MM.1S (cell line): ENCODE measurements at regions not wholly inside any gene's neighbourhood (a gene's known extent, or its start where the extent isn't known, plus 50 kb on each side); places are given as distances from the start of the nearest gene placed in this dataset.

Experiments used
- DNase-seq: peaks from one replicate; pipeline ENCODE4 v3.0.0-alpha.2; 2015
- H2AFZ ChIP-seq: fragments of 300-600 bp; sonication (generic); 2 replicates; pipeline ENCODE4 v1.6.0; 2016; ENCODE audit warnings: antibody characterized with exemption, low read length
- H3F3A ChIP-seq: fragments of 300-600 bp; sonication (generic); 2 replicates; pipeline ENCODE4 v1.6.1; 2016; ENCODE audit warnings: mild to moderate bottlenecking, antibody characterized with exemption, low read length, moderate library complexity, mixed read lengths; ENCODE audit not compliant: insufficient read depth
- H3K27ac ChIP-seq: fragments of 300-600 bp; sonication (generic); 2 replicates; pipeline ENCODE4 v1.5.1; 2016; ENCODE audit warnings: mild to moderate bottlenecking, low read length
- H3K27me3 ChIP-seq: fragments of 300-600 bp; sonication (generic); replicated peaks from 2 replicates; pipeline ENCODE4 v1.6.0; 2016; ENCODE audit warnings: low read length; ENCODE audit not compliant: insufficient read depth
- H3K36me3 ChIP-seq: fragments of 300-600 bp; sonication (generic); replicated peaks from 2 replicates; pipeline ENCODE4 v1.6.1; 2016; ENCODE audit warnings: mild to moderate bottlenecking, low read length, mixed read lengths; ENCODE audit not compliant: insufficient read depth
- H3K4me1 ChIP-seq: fragments of 300-600 bp; sonication (generic); 2 replicates; pipeline ENCODE4 v1.6.1; 2016; ENCODE audit warnings: low read length, mixed read lengths
- H3K4me2 ChIP-seq: fragments of 300-600 bp; sonication (generic); 2 replicates; pipeline ENCODE4 v1.6.0; 2016; ENCODE audit warnings: low read depth, low read length
- H3K4me3 ChIP-seq: fragments of 300-600 bp; sonication (generic); 2 replicates; pipeline ENCODE4 v1.5.1; 2016; ENCODE audit warnings: low read length, mixed read lengths
- H3K79me2 ChIP-seq: fragments of 300-600 bp; sonication (generic); 2 replicates; pipeline ENCODE4 v1.6.1; 2016; ENCODE audit warnings: mixed run types, low read length, mixed read lengths
- H3K9ac ChIP-seq: fragments of 300-600 bp; sonication (generic); 2 replicates; pipeline ENCODE4 v1.6.1; 2016; ENCODE audit warnings: low read length, mixed read lengths
- H3K9me2 ChIP-seq: fragments of 300-600 bp; sonication (generic); replicated peaks from 2 replicates; pipeline ENCODE4 v1.6.1; 2016; ENCODE audit warnings: mild to moderate bottlenecking, low read length, mixed read lengths; ENCODE audit not compliant: insufficient read depth
- H3K9me3 ChIP-seq: fragments of 300-600 bp; sonication (generic); replicated peaks from 2 replicates; pipeline ENCODE4 v1.6.1; 2016; ENCODE audit warnings: mild to moderate bottlenecking, low read length, mixed read lengths; ENCODE audit not compliant: insufficient read depth
- H4K20me1 ChIP-seq: fragments of 300-600 bp; sonication (generic); 2 replicates; pipeline ENCODE4 v1.6.1; 2016; ENCODE audit warnings: mild to moderate bottlenecking, low read length, moderate library complexity, mixed read lengths; ENCODE audit not compliant: insufficient read depth
- EZH2 ChIP-seq: fragments of 300-600 bp; sonication (generic); optimal IDR thresholded peaks from 2 replicates; pipeline ENCODE3; 2017; ENCODE audit warnings: low read depth, mild to moderate bottlenecking, antibody characterized with exemption, low read length, mixed read lengths
- EZH2phosphoT487 ChIP-seq: fragments of 300-600 bp; sonication (generic); IDR thresholded peaks from 2 replicates; pipeline ENCODE4 v1.6.1; 2018; ENCODE audit warnings: antibody characterized with exemption, low read length
- TF ChIP-seq, protein P1 (sequence below): fragments of 300-600 bp; sonication (generic); IDR thresholded peaks from 2 replicates; pipeline ENCODE4 v1.5.1; 2016; ENCODE audit warnings: antibody characterized with exemption, low read length, mixed read lengths

DNA sequence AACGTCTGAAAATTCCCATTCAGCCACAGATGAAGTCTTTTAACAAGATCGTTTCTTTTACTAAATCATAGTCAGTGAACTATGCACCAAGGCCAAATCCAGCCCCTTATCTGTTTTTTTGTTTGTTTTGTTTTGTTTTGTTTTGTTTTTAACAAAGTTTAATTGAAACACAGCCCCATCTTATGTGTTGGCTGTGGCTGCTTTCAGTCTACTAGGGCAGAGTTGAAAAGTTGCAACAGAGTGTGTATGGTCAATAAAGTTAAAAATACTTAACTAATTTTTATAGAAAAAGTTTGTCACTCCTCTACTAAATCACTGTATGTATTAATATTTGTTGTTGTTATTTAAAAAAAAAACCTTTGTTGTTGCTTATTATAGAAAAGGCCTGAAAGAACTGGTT, 137.1 kb downstream of the CAAP1 start:
- Histone ChIP-seq H3K4me1 (no peaks in the 10 kb centered on the region), H3K9ac (no peak overlapping the region), H4K20me1 (no peaks in the 10 kb centered on the region), H3K4me2 (no peak overlapping the region), H3K27ac (no peak overlapping the region), H3K27me3 (no peaks in the 10 kb centered on the region), H2AFZ (no peak overlapping the region), H3K9me2 (no peaks in the 10 kb centered on the region), H3K36me3 (no peaks in the 10 kb centered on the region), H3F3A (no peaks in the 10 kb centered on the region), H3K79me2 (no peaks in the 10 kb centered on the region), H3K4me3 (no peak overlapping the region), H3K9me3 (no peaks in the 10 kb centered on the region)
- TF ChIP-seq, protein P1, sequence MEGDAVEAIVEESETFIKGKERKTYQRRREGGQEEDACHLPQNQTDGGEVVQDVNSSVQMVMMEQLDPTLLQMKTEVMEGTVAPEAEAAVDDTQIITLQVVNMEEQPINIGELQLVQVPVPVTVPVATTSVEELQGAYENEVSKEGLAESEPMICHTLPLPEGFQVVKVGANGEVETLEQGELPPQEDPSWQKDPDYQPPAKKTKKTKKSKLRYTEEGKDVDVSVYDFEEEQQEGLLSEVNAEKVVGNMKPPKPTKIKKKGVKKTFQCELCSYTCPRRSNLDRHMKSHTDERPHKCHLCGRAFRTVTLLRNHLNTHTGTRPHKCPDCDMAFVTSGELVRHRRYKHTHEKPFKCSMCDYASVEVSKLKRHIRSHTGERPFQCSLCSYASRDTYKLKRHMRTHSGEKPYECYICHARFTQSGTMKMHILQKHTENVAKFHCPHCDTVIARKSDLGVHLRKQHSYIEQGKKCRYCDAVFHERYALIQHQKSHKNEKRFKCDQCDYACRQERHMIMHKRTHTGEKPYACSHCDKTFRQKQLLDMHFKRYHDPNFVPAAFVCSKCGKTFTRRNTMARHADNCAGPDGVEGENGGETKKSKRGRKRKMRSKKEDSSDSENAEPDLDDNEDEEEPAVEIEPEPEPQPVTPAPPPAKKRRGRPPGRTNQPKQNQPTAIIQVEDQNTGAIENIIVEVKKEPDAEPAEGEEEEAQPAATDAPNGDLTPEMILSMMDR: no peak
- TF ChIP-seq EZH2: no peak
- no peak for TF ChIP-seq EZH2phosphoT487
- no peak for DNase-seq

DNA sequence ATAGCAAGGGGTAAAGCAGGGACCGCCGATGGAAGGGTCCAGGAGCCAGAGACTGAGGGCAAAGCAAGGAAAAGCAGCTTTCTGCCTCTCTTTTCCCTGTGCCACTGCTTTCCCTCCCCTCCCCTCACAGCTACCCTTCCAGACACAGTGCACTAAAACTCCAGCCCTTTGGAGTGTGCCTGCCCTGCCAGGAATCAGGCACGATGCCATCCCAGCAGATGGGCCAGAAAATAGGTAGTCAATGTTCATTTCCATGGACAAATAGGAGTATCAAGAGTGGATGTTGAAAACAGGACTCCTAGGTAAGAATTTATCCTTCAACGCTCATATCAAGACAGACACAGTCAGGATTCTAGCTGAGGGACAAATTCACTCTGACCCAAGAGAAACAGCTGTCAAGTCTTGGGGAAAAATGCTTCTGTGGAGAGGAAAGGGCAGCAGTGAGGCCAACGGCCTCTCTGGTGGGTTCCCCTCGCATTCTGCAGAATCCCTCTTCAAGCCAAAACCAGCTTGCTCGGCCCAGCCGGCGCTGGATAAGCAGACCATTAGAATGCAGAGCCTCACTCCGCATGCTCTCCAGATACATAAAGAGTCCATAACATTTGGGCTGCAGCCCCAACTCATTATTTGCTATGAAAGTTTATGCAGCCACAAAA, 138.0 kb downstream of the CAAP1 start:
- Histone ChIP-seq H3K9me3 (no peaks in the 10 kb centered on the region), H3K4me2 (no peak overlapping the region), H3K4me1 (no peaks in the 10 kb centered on the region), H4K20me1 (no peaks in the 10 kb centered on the region), H3K27ac (no peak overlapping the region), H3K27me3 (no peaks in the 10 kb centered on the region), H3F3A (no peaks in the 10 kb centered on the region), H3K4me3 (no peak overlapping the region), H3K79me2 (no peaks in the 10 kb centered on the region), H2AFZ (no peak overlapping the region), H3K9me2 (no peaks in the 10 kb centered on the region), H3K36me3 (no peaks in the 10 kb centered on the region), H3K9ac (no peak overlapping the region)
- no peak for TF ChIP-seq EZH2
- no peak for TF ChIP-seq EZH2phosphoT487
- TF ChIP-seq, protein P1: no peak
- no peak for DNase-seq

DNA sequence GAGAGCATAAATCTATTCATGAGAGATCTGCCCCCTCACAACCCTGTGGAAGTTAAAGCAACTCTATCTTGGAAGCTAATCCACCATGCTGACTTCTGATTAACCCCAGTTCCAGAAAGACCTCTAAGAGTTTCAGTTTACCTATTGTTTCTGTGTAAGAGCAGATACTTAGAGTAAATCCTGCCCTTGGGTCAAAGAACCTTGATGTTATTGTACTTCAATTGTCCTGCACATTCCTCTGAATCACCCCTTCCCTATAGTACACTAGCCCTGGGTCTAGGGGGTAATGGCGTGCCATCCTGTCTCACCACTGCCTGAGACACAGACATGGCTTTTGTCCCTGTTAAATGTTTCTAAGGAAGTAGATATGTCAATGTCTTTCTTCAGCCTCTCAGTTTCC, 138.6 kb downstream of the CAAP1 start:
- Histone ChIP-seq H3K27me3 (no peaks in the 10 kb centered on the region), H3K79me2 (no peaks in the 10 kb centered on the region), H3K9me2 (no peaks in the 10 kb centered on the region), H3K36me3 (no peaks in the 10 kb centered on the region), H3K27ac (no peak overlapping the region), H3F3A (no peaks in the 10 kb centered on the region), H3K9ac (no peak overlapping the region), H3K4me3 (no peak overlapping the region), H3K4me2 (no peak overlapping the region), H4K20me1 (no peaks in the 10 kb centered on the region), H3K4me1 (no peaks in the 10 kb centered on the region), H2AFZ (no peak overlapping the region), H3K9me3 (no peaks in the 10 kb centered on the region)
- TF ChIP-seq, protein P1: no peak
- TF ChIP-seq EZH2: no peak
- no peak for TF ChIP-seq EZH2phosphoT487
- no peak for DNase-seq
